HCT116 (cell line): ENCODE measurements at regions not wholly inside any gene's neighbourhood (a gene's known extent, or its start where the extent isn't known, plus 50 kb on each side); places are given as distances from the start of the nearest gene placed in this dataset.

Source experiments
- ATAC-seq: fragments of 200-7000 bp; cut with Tn5 transposase; 2 replicates; pipeline ENCODE4 v1.9.1; 2020; ENCODE audit warnings: mild to moderate bottlenecking, moderate library complexity
- BruUV-seq: library from RNA; stranded (reverse); fragments of 400-500 nt; replicated peaks from 2 replicates; lab custom pipeline; 2021; lab: Mats Ljungman, UMichigan
- CTCF ChIA-PET: fragments of 300-600 bp; sonication (Branson Sonifier 250); formaldehyde crosslinking; loops from one replicate; lab custom pipeline; 2021; ENCODE audit warnings: antibody characterized with exemption; lab: Charles Lee
- POLR2A ChIA-PET: fragments of 300-600, 350-600 bp; sonication (Branson Sonifier 250); formaldehyde crosslinking; loops from one replicate; lab custom pipeline; 2021; ENCODE audit warnings: antibody characterized with exemption; lab: Charles Lee
- RAD21 ChIA-PET, 2 experiments: fragments of 300-600 bp; sonication (Branson Sonifier 250); formaldehyde crosslinking; loops; one replicate each; lab custom pipeline; 2023; ENCODE audit warnings: low total read pairs in 2 of 2; ENCODE audit not compliant: uncharacterized antibody in 2 of 2, unreplicated experiment in 2 of 2, low non-redundant PET in 1 of 2; lab: Charles Lee
- DNase-seq: peaks from one replicate; pipeline ENCODE4 v3.0.0-alpha.2; 2010; ENCODE audit warnings: low read depth, low spot score
- H2AFZ ChIP-seq: fragments of 200-600 bp; shearing (Covaris generic), sonication (generic); 2 replicates; pipeline ENCODE4 v1.6.1; 2017; ENCODE audit warnings: low read depth, mixed run types, mixed read lengths, antibody characterized with exemption, low read length; ENCODE audit not compliant: poor library complexity, severe bottlenecking
- H3K27ac ChIP-seq: 2 replicates; pipeline ENCODE4 v1.5.1; 2012; ENCODE audit warnings: low read depth, low read length
- H3K27me3 ChIP-seq: fragments of 200-600 bp; sonication (generic); 2 replicates; pipeline ENCODE4 v1.6.1; 2016; ENCODE audit warnings: mixed run types, low read length, mixed read lengths; ENCODE audit not compliant: insufficient read depth
- H3K36me3 ChIP-seq, 2 experiments: fragments of 200-500 bp in 1 of 2; fragments of 200-600 bp in 1 of 2; sonication (Bioruptor generic) in 1 of 2; sonication (generic) in 1 of 2; 2 replicates each; pipeline versions ENCODE4 v1.5.1 to v1.6.1; 2014 to 2016; ENCODE audit warnings: low read length in 2 of 2, inconsistent platforms in 1 of 2, mixed read lengths in 1 of 2, mixed run types in 1 of 2; ENCODE audit not compliant: insufficient read depth in 2 of 2, control insufficient read depth in 1 of 2
- H3K4me1 ChIP-seq, 2 experiments: fragments of 200-600 bp in 1 of 2; sonication (generic) in 1 of 2; 2 replicates each; pipeline versions ENCODE4 v1.5.1 to v1.6.1; 2012 to 2017; ENCODE audit warnings: low read length in 2 of 2, inconsistent platforms in 1 of 2, mild to moderate bottlenecking in 1 of 2, mixed read lengths in 1 of 2, mixed run types in 1 of 2, moderate library complexity in 1 of 2; ENCODE audit not compliant: insufficient read depth in 2 of 2, control insufficient read depth in 1 of 2
- H3K4me2 ChIP-seq: fragments of 200-600 bp; sonication (generic); 2 replicates; pipeline ENCODE4 v1.6.1; 2017; ENCODE audit warnings: mixed run types, low read length, mixed read lengths
- H3K4me3 ChIP-seq, 2 experiments: fragments of 200-600 bp in 1 of 2; sonication (generic) in 1 of 2; replicated peaks in 1 of 2; 2 replicates each; pipeline ENCODE4 v1.5.1; 2011 to 2016; ENCODE audit warnings: low read length in 2 of 2, control low read depth in 1 of 2, low read depth in 1 of 2, mild to moderate bottlenecking in 1 of 2, mixed read lengths in 1 of 2, mixed run types in 1 of 2
- H3K79me2 ChIP-seq: fragments of 200-600 bp; sonication (generic); 2 replicates; pipeline ENCODE4 v1.6.1; 2017; ENCODE audit warnings: mild to moderate bottlenecking, mixed run types, low read length, moderate library complexity, mixed read lengths; ENCODE audit not compliant: insufficient read depth
- H3K9ac ChIP-seq: fragments of 200-600 bp; sonication (generic); 2 replicates; pipeline ENCODE4 v1.6.1; 2016; ENCODE audit warnings: low read length, mixed read lengths
- H3K9me2 ChIP-seq: fragments of 200-600 bp; sonication (generic), shearing (Covaris generic); 2 replicates; pipeline ENCODE4 v1.6.1; 2017; ENCODE audit warnings: mixed run types, mild to moderate bottlenecking, moderate library complexity; ENCODE audit not compliant: insufficient read depth
- H3K9me3 ChIP-seq, 2 experiments: fragments of 200-500 bp in 1 of 2; fragments of 200-600 bp in 1 of 2; sonication (Bioruptor generic) in 1 of 2; sonication (generic) in 1 of 2; 2 replicates each; pipeline ENCODE4 v1.6.1; 2014 to 2017; ENCODE audit warnings: low read length in 2 of 2, mixed read lengths in 2 of 2, inconsistent platforms in 1 of 2, low read depth in 1 of 2, mild to moderate bottlenecking in 1 of 2, mixed run types in 1 of 2, moderate library complexity in 1 of 2; ENCODE audit not compliant: control insufficient read depth in 1 of 2, insufficient read depth in 1 of 2
- H4K20me1 ChIP-seq: fragments of 200-600 bp; sonication (generic), shearing (Covaris generic); 2 replicates; pipeline ENCODE4 v1.6.1; 2017; ENCODE audit warnings: mixed run types, mild to moderate bottlenecking, moderate library complexity; ENCODE audit not compliant: insufficient read depth
- CEBPB ChIP-seq: IDR thresholded peaks from 2 replicates; pipeline ENCODE4 v1.6.1; 2012; ENCODE audit warnings: low read depth
- EGR1 ChIP-seq: IDR thresholded peaks from 2 replicates; pipeline ENCODE4 v1.6.1; 2012; ENCODE audit warnings: low read depth
- ELF1 ChIP-seq: IDR thresholded peaks from 2 replicates; pipeline ENCODE4 v1.6.1; 2012; ENCODE audit warnings: low read depth, borderline replicate concordance
- POLR2AphosphoS5 ChIP-seq: IDR thresholded peaks from 2 replicates; pipeline ENCODE4 v1.6.1; 2011; ENCODE audit warnings: mild to moderate bottlenecking, low read depth, low read length, moderate library complexity
- REST ChIP-seq: IDR thresholded peaks from 2 replicates; pipeline ENCODE4 v1.6.1; 2012; ENCODE audit warnings: low read depth
- SIN3A ChIP-seq: IDR thresholded peaks from 2 replicates; pipeline ENCODE4 v1.6.1; 2012; ENCODE audit warnings: low read depth
- SP1 ChIP-seq: IDR thresholded peaks from 2 replicates; pipeline ENCODE4 v1.6.1; 2012; ENCODE audit warnings: low read depth
- TCF7L2 ChIP-seq: IDR thresholded peaks from 2 replicates; pipeline ENCODE4 v1.7.0; 2011; ENCODE audit warnings: borderline replicate concordance, inconsistent platforms; ENCODE audit not compliant: insufficient read depth, insufficient read length; ENCODE audit errors: extremely low read depth
- ZNF274 ChIP-seq: fragments of 200-500 bp; sonication (Bioruptor generic); IDR thresholded peaks from 2 replicates; pipeline ENCODE4 v1.6.1; 2014; ENCODE audit warnings: mild to moderate bottlenecking, low read depth, low read length, inconsistent platforms
- intact Hi-C: fragments of 100-400 bp; cut with micrococcal nuclease; formaldehyde crosslinking; loops from 2 replicates; pipeline ENCODE4 v1.10.0; 2022
- TF ChIP-seq, protein P1 (sequence below): IDR thresholded peaks from 2 replicates; pipeline ENCODE4 v1.6.1; 2012

DNA sequence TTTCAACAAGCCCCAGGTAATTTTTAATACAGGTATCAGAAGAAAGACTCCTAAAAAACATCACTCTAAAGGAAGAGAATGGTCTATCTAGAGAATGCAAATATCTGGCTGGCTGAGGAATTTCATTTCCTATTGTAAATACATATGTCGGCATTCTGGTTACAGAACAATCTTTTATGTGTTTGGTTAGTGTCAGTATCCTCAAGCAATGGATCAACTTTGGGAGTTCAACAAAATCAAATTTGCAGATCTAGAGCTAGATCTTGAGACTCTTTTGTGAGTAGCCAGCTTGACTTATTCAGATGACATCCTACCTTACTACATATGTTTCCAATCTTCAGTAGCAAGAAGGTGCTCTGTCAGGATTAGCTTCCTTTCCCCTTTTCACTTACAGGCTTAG lies 145.1 kb downstream of the BTC start:
- Histone ChIP-seq H3K27me3 (no peaks in the 10 kb centered on the region), H2AFZ (no peak overlapping the region), H3K4me2 (peak overlapping the region; percentile 53; the same call in 1 of the 2 replicates), H4K20me1 (no peaks in the 10 kb centered on the region), H3K79me2 (peaks cover 28% of the 10 kb centered on the region), H3K9ac (peak overlapping the region; percentile 55), H3K27ac (peak overlapping the region; percentile 97), H3K36me3 (peaks cover 0 to 21% of the 10 kb centered on the region in 2 experiments; a peak in 1 of 4 replicates), H3K4me3 (no peak overlapping the region), H3K9me2 (no peaks in the 10 kb centered on the region), H3K9me3 (peaks cover 7% of the 10 kb centered on the region in 2 experiments; a peak in 2 of 4 replicates), H3K4me1 (peaks cover 43 to 56% of the 10 kb centered on the region in 2 experiments)
- TF ChIP-seq EGR1: no peak
- no peak for TF ChIP-seq REST
- no peak for TF ChIP-seq SP1
- no peak for TF ChIP-seq ZNF274
- ATAC-seq (no peak), DNase-seq (no peak)
- ChIA-PET RAD21 (no interaction called here), POLR2A (interaction anchor here (0.8 to 3.5 kb wide), 9 partner anchors 8 to 1341 kb away, joined by 3 to 14 read pairs (median 6); partner anchors contain the start of gene SDAD1), CTCF (no interaction called here)
- BruUV-seq: no TSS peak
- intact Hi-C loops: no loop called here

DNA sequence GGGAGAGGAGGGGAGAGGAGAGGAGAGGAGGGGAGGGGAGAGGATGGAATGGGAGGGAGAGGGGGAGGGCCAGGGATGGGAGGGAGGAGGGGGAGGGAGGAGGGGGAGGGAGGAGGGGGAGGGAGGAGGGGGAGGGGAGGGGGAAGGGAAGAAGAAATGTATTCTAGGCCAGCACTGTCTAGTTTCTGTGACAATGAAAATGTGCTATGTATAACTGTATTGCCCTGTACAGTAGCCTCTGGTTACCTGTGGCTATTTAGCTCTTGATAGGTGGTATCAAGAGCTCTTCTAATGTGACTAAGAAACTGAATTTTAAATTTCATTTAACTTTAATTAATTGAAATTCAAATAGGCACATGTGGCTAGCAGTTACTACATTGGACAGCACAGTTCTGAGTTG lies 143.1 kb downstream of the BTC start:
- Histone ChIP-seq H3K27ac (peak overlapping the region; percentile 97), H3K9me2 (no peaks in the 10 kb centered on the region), H2AFZ (no peak overlapping the region), H4K20me1 (no peaks in the 10 kb centered on the region), H3K27me3 (no peaks in the 10 kb centered on the region), H3K9me3 (no peaks in the 10 kb centered on the region), H3K4me2 (peak overlapping the region; percentile 35), H3K9ac (peak overlapping the region; percentile 56), H3K4me1 (peaks cover 54 to 76% of the 10 kb centered on the region in 2 experiments), H3K36me3 (peaks cover 0 to 6% of the 10 kb centered on the region in 2 experiments; a peak in 1 of 4 replicates), H3K79me2 (peaks cover 18% of the 10 kb centered on the region), H3K4me3 (no peak overlapping the region)
- peak; percentile 26 for ATAC-seq
- no TSS peak for BruUV-seq
- ChIA-PET POLR2A (interaction anchor here (1.0 to 3.5 kb wide), 7 partner anchors 10 to 20 kb away, joined by 3 to 14 read pairs (median 5); no protein-coding TSS in a partner anchor), RAD21 (no interaction called here), CTCF (interaction anchor here (1.6 kb wide), 1 partner anchor 20 kb away, joined by 3 read pairs; no protein-coding TSS in a partner anchor)
- DNase-seq: no peak
- TF ChIP-seq POLR2AphosphoS5 (peak; percentile 40; the same call in 1 of the 2 replicates), REST (no peak), ELF1 (no peak), TCF7L2 (no peak), SIN3A (no peak), CEBPB (no peak)
- TF ChIP-seq, protein P1, sequence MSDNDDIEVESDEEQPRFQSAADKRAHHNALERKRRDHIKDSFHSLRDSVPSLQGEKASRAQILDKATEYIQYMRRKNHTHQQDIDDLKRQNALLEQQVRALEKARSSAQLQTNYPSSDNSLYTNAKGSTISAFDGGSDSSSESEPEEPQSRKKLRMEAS: no peak
- intact Hi-C loops: no loop called here
